Activated CD4-positive, alpha-beta T cell treated with anti-CD3 and anti-CD28 coated beads, Interleukin-2, Interleukin-6, amounts not matched to agents 100 ng/mL and 50 ng/mL, durations not matched to agents 16 hours and 8 hours (primary cell): ENCODE measurements at regions not wholly inside any gene's neighbourhood (a gene's known extent, or its start where the extent isn't known, plus 50 kb on each side); places are given as distances from the start of the nearest gene placed in this dataset.

Experiments
- DNase-seq: peaks from one replicate; pipeline ENCODE4 v3.0.0-alpha.2; 2020

GRCh38 chr3:74124782-74125181, 489.7 kb downstream of the CNTN3 start:
- DNase-seq, result no peak

- DNase-seq, result no peak
Observed at GRCh38 chr3:74122281-74122680, 492.2 kb downstream of the CNTN3 start.

GRCh38 chr3:74121761-74122160, 492.7 kb downstream of the CNTN3 start:
- DNase-seq, result no peak

- no peak for DNase-seq
Observed at GRCh38 chr3:74119221-74119620, 494.5 kb upstream of the PDZRN3 start.

- DNase-seq, result no peak
Observed at GRCh38 chr3:74115906-74116305, 491.2 kb upstream of the PDZRN3 start.

- DNase-seq, result no peak
Observed at GRCh38 chr3:74107451-74107850, 482.7 kb upstream of the PDZRN3 start.

GRCh38 chr3:74106925-74107324, 482.2 kb upstream of the PDZRN3 start:
- DNase-seq, result no peak

GRCh38 chr3:74091204-74091603, 466.5 kb upstream of the PDZRN3 start:
- DNase-seq, result no peak

GRCh38 chr3:74089814-74090213, 465.1 kb upstream of the PDZRN3 start:
- DNase-seq, result no peak

- DNase-seq, result no peak
Observed at GRCh38 chr3:74080056-74080461, 455.3 kb upstream of the PDZRN3 start.

- no peak for DNase-seq
Observed at GRCh38 chr3:74075241-74075640, 450.5 kb upstream of the PDZRN3 start.

GRCh38 chr3:74074700-74075099, 450.0 kb upstream of the PDZRN3 start:
- no peak for DNase-seq

GRCh38 chr3:74067296-74067695, 442.6 kb upstream of the PDZRN3 start:
- DNase-seq, result no peak

GRCh38 chr3:74066456-74066855, 441.7 kb upstream of the PDZRN3 start:
- no peak for DNase-seq

GRCh38 chr3:74059923-74060600, 435.3 kb upstream of the PDZRN3 start:
- no peak for DNase-seq

GRCh38 chr3:74059301-74059922, 434.7 kb upstream of the PDZRN3 start:
- no peak for DNase-seq

GRCh38 chr3:74057169-74057568, 432.4 kb upstream of the PDZRN3 start:
- no peak for DNase-seq

GRCh38 chr3:74055061-74055460, 430.3 kb upstream of the PDZRN3 start:
- no peak for DNase-seq

- no peak for DNase-seq
Observed at GRCh38 chr3:74054566-74054965, 429.8 kb upstream of the PDZRN3 start.

GRCh38 chr3:74053970-74054516, 429.3 kb upstream of the PDZRN3 start:
- no peak for DNase-seq

GRCh38 chr3:74049444-74049843, 424.7 kb upstream of the PDZRN3 start:
- DNase-seq, result no peak

- no peak for DNase-seq
Observed at GRCh38 chr3:74048699-74049098, 424.0 kb upstream of the PDZRN3 start.

- no peak for DNase-seq
Observed at GRCh38 chr3:74045000-74045399, 420.3 kb upstream of the PDZRN3 start.

GRCh38 chr3:74041068-74041675, 416.4 kb upstream of the PDZRN3 start:
- no peak for DNase-seq
